Trophoblast cell (in vitro differentiated cells and primary cell): ENCODE measurements at regions not wholly inside any gene's neighbourhood (a gene's known extent, or its start where the extent isn't known, plus 50 kb on each side); places are given as distances from the start of the nearest gene placed in this dataset.
"Not testable (repeated sequence)": the region's sequence is repeated elsewhere in the genome, so short reads cannot be mapped to it uniquely, and the experiment has no call there.

Source experiments
- DNase-seq, 2 donors: peaks; one replicate each; pipeline ENCODE4 v3.0.0-alpha.2; 2016
- H2AFZ ChIP-seq: 2 replicates; pipeline ENCODE4 v1.6.1; 2013; ENCODE audit warnings: low read length, moderate library complexity, mild to moderate bottlenecking; ENCODE audit not compliant: insufficient read depth, poor library complexity
- H2AK5ac ChIP-seq: 2 replicates; pipeline ENCODE4 v1.6.1; 2013; ENCODE audit warnings: mild to moderate bottlenecking, low read length
- H2BK120ac ChIP-seq: 2 replicates; pipeline ENCODE4 v1.6.1; 2013; ENCODE audit warnings: low read length, mild to moderate bottlenecking, moderate library complexity; ENCODE audit not compliant: insufficient read depth, poor library complexity
- H2BK12ac ChIP-seq: 2 replicates; pipeline ENCODE4 v1.6.1; 2013; ENCODE audit warnings: mild to moderate bottlenecking, low read length, moderate library complexity
- H2BK5ac ChIP-seq: 2 replicates; pipeline ENCODE4 v1.6.1; 2013; ENCODE audit warnings: low read length, low read depth, moderate library complexity, mild to moderate bottlenecking; ENCODE audit not compliant: poor library complexity
- H3K14ac ChIP-seq: 2 replicates; pipeline ENCODE4 v1.6.1; 2013; ENCODE audit warnings: mild to moderate bottlenecking, low read length
- H3K18ac ChIP-seq: 2 replicates; pipeline ENCODE4 v1.6.1; 2013; ENCODE audit warnings: mild to moderate bottlenecking, low read length
- H3K23ac ChIP-seq: 2 replicates; pipeline ENCODE4 v1.6.1; 2013; ENCODE audit warnings: low read length
- H3K27ac ChIP-seq: 2 replicates; pipeline ENCODE4 v1.5.1; 2013; ENCODE audit warnings: low read depth, mild to moderate bottlenecking, inconsistent platforms, low read length, moderate library complexity
- H3K27me3 ChIP-seq: 2 replicates; pipeline ENCODE4 v1.6.1; 2013; ENCODE audit warnings: inconsistent platforms, mild to moderate bottlenecking, low read length, moderate library complexity; ENCODE audit not compliant: insufficient read depth
- H3K36me3 ChIP-seq, 2 experiments: 1 replicate in 1 of 2; 2 replicates in 1 of 2; pipeline ENCODE4 v1.6.1; 2013; ENCODE audit warnings: low read length in 2 of 2, mild to moderate bottlenecking in 2 of 2, moderate library complexity in 1 of 2; ENCODE audit not compliant: insufficient read depth in 2 of 2, control insufficient read depth in 1 of 2
- H3K4ac ChIP-seq: 2 replicates; pipeline ENCODE4 v1.6.1; 2013; ENCODE audit warnings: low read depth, mild to moderate bottlenecking, low read length, moderate library complexity
- H3K4me1 ChIP-seq, 2 experiments: 1 replicate in 1 of 2; 2 replicates in 1 of 2; pipeline ENCODE4 v1.6.1; 2013; ENCODE audit warnings: low read length in 2 of 2, mild to moderate bottlenecking in 2 of 2, moderate library complexity in 1 of 2; ENCODE audit not compliant: insufficient read depth in 2 of 2, control insufficient read depth in 1 of 2
- H3K4me2 ChIP-seq: 2 replicates; pipeline ENCODE4 v1.6.1; 2013; ENCODE audit warnings: inconsistent platforms, mild to moderate bottlenecking, low read length, moderate library complexity
- H3K4me3 ChIP-seq: 2 replicates; pipeline ENCODE4 v1.5.1; 2013; ENCODE audit warnings: mild to moderate bottlenecking, low read depth, low read length, inconsistent platforms
- H3K79me1 ChIP-seq: one replicate; pipeline ENCODE4 v1.6.1; 2013; ENCODE audit warnings: low read length
- H3K79me2 ChIP-seq: 2 replicates; pipeline ENCODE4 v1.6.1; 2013; ENCODE audit warnings: low read length, mild to moderate bottlenecking; ENCODE audit not compliant: control insufficient read depth, insufficient read depth, poor library complexity
- H3K9ac ChIP-seq: 2 replicates; pipeline ENCODE4 v1.6.1; 2013; ENCODE audit warnings: mild to moderate bottlenecking, low read length
- H3K9me3 ChIP-seq: 2 replicates; pipeline ENCODE4 v1.6.1; 2013; ENCODE audit warnings: low read depth, mild to moderate bottlenecking, control low read depth, inconsistent platforms, low read length; ENCODE audit not compliant: insufficient read depth
- H4K12ac ChIP-seq: 2 replicates; pipeline ENCODE4 v1.6.1; 2013; ENCODE audit warnings: low read depth, mild to moderate bottlenecking, low read length, moderate library complexity
- H4K8ac ChIP-seq: 2 replicates; pipeline ENCODE4 v1.6.1; 2013; ENCODE audit warnings: low read depth, mild to moderate bottlenecking, low read length, moderate library complexity
- H4K91ac ChIP-seq: one replicate; pipeline ENCODE4 v1.6.1; 2013; ENCODE audit warnings: low read depth, mild to moderate bottlenecking, low read length, moderate library complexity
- WGBS: extraction: QIAGEN DNeasy Blood & Tissue Kit; methylation state at CpG from one replicate; pipeline ENCODE4 v1.1.7; 2013; ENCODE audit warnings: missing lambda C conversion rate; ENCODE audit not compliant: insufficient read length, insufficient coverage; ENCODE audit errors: extremely low coverage; 5-methylcytosine and 5-hydroxymethylcytosine counted together

- no peak overlapping the region for H3K23ac ChIP-seq
- peaks cover 1 to 4% of the 10 kb centered on the region in 2 experiments for H3K4me1 ChIP-seq
- H2BK120ac ChIP-seq, result no peak overlapping the region
- no peak for DNase-seq
- H3K14ac ChIP-seq, result no peak overlapping the region
- H3K79me2 ChIP-seq, result no peaks in the 10 kb centered on the region
- no peak overlapping the region for H4K8ac ChIP-seq
- no peak overlapping the region for H2AFZ ChIP-seq
- H4K91ac ChIP-seq, result no peak overlapping the region
- H3K4ac ChIP-seq, result no peak overlapping the region
- no peak overlapping the region for H2BK5ac ChIP-seq
- H3K9ac ChIP-seq, result no peak overlapping the region
- WGBS, result no CpG with 5 or more reads among the region's 4 CpGs
- H4K12ac ChIP-seq, result no peak overlapping the region
- H3K27me3 ChIP-seq, result no peaks in the 10 kb centered on the region
- no peak overlapping the region for H3K4me2 ChIP-seq
- H3K18ac ChIP-seq, result no peak overlapping the region
- no peaks in the 10 kb centered on the region for H3K36me3 ChIP-seq
- no peak overlapping the region for H3K4me3 ChIP-seq
- H3K79me1 ChIP-seq, result peaks cover 5% of the 10 kb centered on the region
- no peaks in the 10 kb centered on the region for H3K9me3 ChIP-seq
- no peak overlapping the region for H2AK5ac ChIP-seq
- H3K27ac ChIP-seq, result no peak overlapping the region
- no peak overlapping the region for H2BK12ac ChIP-seq
These were observed 457.3 kb upstream of the NFE2L3 start for GRCh38 chr7:25694699-25695098.

GRCh38 chr7:25696571-25696970 is 455.4 kb upstream of the NFE2L3 start:
- Histone ChIP-seq H2AK5ac (no peak overlapping the region), H4K12ac (no peak overlapping the region), H2BK120ac (no peak overlapping the region), H3K4me1 (no peaks in the 10 kb centered on the region), H2AFZ (no peak overlapping the region), H3K36me3 (no peaks in the 10 kb centered on the region), H3K23ac (no peak overlapping the region), H3K18ac (no peak overlapping the region), H2BK5ac (no peak overlapping the region), H3K9ac (no peak overlapping the region), H3K27me3 (no peaks in the 10 kb centered on the region), H3K4ac (no peak overlapping the region), H3K4me2 (no peak overlapping the region), H2BK12ac (no peak overlapping the region), H4K91ac (no peak overlapping the region), H3K79me1 (peaks cover 4% of the 10 kb centered on the region), H3K9me3 (no peaks in the 10 kb centered on the region), H3K27ac (no peak overlapping the region), H4K8ac (no peak overlapping the region), H3K14ac (no peak overlapping the region), H3K4me3 (no peak overlapping the region), H3K79me2 (no peaks in the 10 kb centered on the region)
- DNase-seq, result no peak
- WGBS, result no CpG with 5 or more reads among the region's 2 CpGs

GRCh38 chr7:25698451-25699113 is 453.4 kb upstream of the NFE2L3 start:
- Histone ChIP-seq H2BK120ac (no peak overlapping the region), H3K18ac (no peak overlapping the region), H3K27me3 (no peaks in the 10 kb centered on the region), H4K12ac (no peak overlapping the region), H3K4me2 (no peak overlapping the region), H3K79me2 (no peaks in the 10 kb centered on the region), H2AFZ (no peak overlapping the region), H4K91ac (no peak overlapping the region), H3K79me1 (peaks cover 4% of the 10 kb centered on the region), H3K36me3 (no peaks in the 10 kb centered on the region), H2AK5ac (no peak overlapping the region), H3K9ac (no peak overlapping the region), H3K4ac (no peak overlapping the region), H2BK12ac (no peak overlapping the region), H3K27ac (no peak overlapping the region), H2BK5ac (no peak overlapping the region), H4K8ac (no peak overlapping the region), H3K9me3 (no peaks in the 10 kb centered on the region), H3K14ac (no peak overlapping the region), H3K23ac (no peak overlapping the region), H3K4me3 (no peak overlapping the region), H3K4me1 (no peaks in the 10 kb centered on the region)
- WGBS, result no CpG with 5 or more reads among the region's 5 CpGs
- DNase-seq, result no peak

GRCh38 chr7:25700141-25700540 is 451.9 kb upstream of the NFE2L3 start:
- not testable (repeated sequence) for H4K12ac ChIP-seq, H2AK5ac ChIP-seq, H3K4me1 ChIP-seq, H4K8ac ChIP-seq, H3K14ac ChIP-seq, H2BK12ac ChIP-seq, H3K27me3 ChIP-seq, H3K23ac ChIP-seq, H3K36me3 ChIP-seq, H2AFZ ChIP-seq, H3K18ac ChIP-seq, H2BK120ac ChIP-seq, H2BK5ac ChIP-seq, H3K9me3 ChIP-seq, H3K9ac ChIP-seq, DNase-seq, H3K4me2 ChIP-seq, H4K91ac ChIP-seq, H3K4ac ChIP-seq, H3K27ac ChIP-seq, H3K4me3 ChIP-seq, H3K79me2 ChIP-seq, H3K79me1 ChIP-seq
- WGBS, result no CpG with 5 or more reads among the region's 7 CpGs
